A204.1 (cell line): ENCODE measurements at regions not wholly inside any gene's neighbourhood (a gene's known extent, or its start where the extent isn't known, plus 50 kb on each side); places are given as distances from the start of the nearest gene placed in this dataset.
"Not testable (repeated sequence)": the region's sequence is repeated elsewhere in the genome, so short reads cannot be mapped to it uniquely, and the experiment has no call there.

Experiments
- FAIRE-seq: peaks from 2 replicates; lab custom pipeline; 2012; peaks lifted over from hg19 to GRCh38; lab: Jason Lieb, UNC

- FAIRE-seq: not testable (repeated sequence)
Measured at GRCh38 chrX:94341730-94342129, 667.7 kb downstream of the FAM133A start.

GRCh38 chrX:94361241-94361640 is 687.2 kb downstream of the FAM133A start:
- FAIRE-seq: no peak

- no peak for FAIRE-seq
Measured at GRCh38 chrX:94365736-94366135, 691.7 kb downstream of the FAM133A start.

DNA sequence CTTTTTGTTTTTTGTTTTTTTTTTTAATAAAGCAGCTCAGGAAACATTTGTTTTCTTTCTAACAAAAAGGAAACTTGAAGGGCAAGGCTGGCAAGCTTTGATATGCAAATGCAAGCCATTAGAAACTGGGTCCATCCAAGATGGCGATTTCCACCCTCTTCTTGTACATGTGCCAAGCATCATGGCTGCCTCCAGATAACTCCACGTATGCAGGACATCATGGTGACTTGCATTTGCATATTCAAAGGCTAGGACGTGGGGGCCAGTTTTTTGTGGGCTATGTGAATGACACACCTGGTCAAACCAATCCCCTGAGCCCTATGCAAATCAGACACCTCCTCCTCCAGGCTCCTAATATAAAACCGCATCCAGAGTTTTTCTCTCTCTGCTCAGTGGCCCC is 692.6 kb downstream of the FAM133A start:
- FAIRE-seq: no peak

- no peak for FAIRE-seq
Measured at GRCh38 chrX:94389044-94389443, 715.0 kb downstream of the FAM133A start.

- no peak for FAIRE-seq
Measured at GRCh38 chrX:94400488-94400887, 726.5 kb downstream of the FAM133A start.

DNA sequence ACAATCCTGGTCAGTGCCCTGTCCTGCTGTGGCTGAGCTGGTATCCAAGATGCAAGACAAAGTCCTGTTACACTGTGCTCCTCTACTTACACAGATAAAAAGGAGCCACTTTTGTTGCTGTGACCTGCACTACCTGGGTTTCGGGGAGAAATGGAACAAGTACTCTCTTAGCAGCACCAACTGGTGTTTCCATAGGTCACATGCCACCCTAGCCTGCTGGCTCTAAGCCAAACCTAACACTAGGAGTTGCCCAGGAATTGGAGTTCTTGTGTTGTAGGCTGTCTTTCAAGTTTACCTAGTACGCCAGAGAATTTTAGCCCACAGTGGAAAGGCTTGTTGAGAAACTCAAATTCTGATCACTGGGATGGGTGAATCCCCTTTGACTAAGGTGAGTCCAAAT is 727.4 kb downstream of the FAM133A start:
- no peak for FAIRE-seq

GRCh38 chrX:94414746-94415145 is 740.7 kb downstream of the FAM133A start:
- no peak for FAIRE-seq

- FAIRE-seq: no peak
Measured at GRCh38 chrX:94418065-94418464, 744.1 kb downstream of the FAM133A start.

DNA sequence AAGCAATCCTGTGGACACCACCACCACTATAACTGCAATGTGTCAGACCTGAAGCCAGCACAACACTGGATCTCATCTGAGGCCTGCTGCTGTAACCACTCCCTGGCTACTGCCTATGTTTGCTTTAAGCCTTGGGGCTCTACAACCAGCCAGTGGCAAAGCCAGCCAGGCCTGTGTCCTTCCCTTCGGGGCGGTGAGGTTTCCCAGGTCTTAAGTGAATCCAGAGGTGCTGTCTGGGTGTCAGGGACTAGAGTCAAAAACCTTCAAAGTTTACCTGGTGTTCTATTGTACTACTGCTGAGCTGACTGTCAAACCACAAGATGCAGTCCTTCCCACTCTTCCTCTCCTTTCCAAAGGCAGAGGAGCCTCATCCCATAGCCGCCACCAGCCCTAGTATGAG is 750.5 kb downstream of the FAM133A start:
- no peak for FAIRE-seq

DNA sequence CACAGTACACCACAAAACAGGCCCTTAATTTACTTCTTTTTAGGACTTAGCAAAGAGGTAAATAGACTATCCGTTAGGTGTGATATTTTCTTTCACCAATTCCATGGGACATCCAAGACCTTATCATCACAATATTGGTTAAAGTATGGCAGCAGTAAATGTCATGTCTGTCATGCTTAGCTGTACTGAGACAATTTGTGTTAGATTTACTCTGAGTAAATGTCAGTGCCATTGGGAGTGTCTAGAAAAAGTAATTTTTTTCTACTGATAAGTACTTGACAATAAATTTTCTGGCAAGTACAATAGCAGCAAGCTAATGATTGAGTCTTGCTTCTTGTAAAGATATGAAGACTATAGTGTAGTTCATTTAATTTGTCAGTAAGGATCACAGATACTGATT is 756.1 kb downstream of the FAM133A start:
- FAIRE-seq: no peak

GRCh38 chrX:94435799-94436198 is 761.8 kb downstream of the FAM133A start:
- no peak for FAIRE-seq

DNA sequence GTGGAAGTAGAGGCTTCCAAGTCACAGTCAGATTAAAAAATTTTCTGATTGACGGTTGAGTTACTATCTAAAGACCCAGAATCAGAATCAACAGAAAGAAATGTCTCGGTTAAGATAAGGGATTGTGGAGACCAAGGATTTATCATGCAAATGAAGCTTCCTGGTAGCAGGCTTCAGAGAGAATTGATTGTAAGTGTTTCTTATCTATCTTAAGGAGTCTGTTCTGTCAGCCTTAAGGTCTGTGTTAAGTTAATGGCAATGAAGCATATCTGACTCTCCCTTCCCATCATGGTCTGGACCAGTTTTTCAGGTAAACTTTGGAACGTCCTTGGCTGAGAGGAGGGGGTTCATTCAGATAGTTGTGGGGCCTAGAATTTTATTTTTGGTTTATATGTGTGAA is 780.2 kb downstream of the FAM133A start:
- FAIRE-seq: no peak

DNA sequence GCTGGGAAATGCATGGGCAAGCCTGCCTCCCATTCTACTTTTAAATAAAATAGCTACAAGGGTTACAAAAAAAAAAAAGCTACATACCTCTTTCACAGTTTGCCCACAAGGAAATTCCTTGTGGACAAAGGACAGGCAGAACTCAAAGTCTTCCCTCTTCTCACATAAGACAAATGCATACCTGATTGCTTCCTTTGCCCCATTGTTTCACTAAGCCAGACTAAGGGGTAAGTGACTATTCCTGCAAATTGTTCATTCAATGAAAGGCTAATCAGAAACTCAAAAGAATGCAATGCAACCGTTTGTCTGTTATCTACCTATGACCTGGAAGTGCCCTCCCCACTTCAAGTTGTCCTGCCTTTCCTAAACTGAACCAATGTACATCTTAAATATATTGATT is 780.6 kb downstream of the FAM133A start:
- no peak for FAIRE-seq

GRCh38 chrX:94455782-94456181 is 781.8 kb downstream of the FAM133A start:
- no peak for FAIRE-seq

GRCh38 chrX:94492541-94492940 is 818.5 kb downstream of the FAM133A start:
- FAIRE-seq: no peak

- no peak for FAIRE-seq
Measured at GRCh38 chrX:94493405-94493804, 819.4 kb downstream of the FAM133A start.

DNA sequence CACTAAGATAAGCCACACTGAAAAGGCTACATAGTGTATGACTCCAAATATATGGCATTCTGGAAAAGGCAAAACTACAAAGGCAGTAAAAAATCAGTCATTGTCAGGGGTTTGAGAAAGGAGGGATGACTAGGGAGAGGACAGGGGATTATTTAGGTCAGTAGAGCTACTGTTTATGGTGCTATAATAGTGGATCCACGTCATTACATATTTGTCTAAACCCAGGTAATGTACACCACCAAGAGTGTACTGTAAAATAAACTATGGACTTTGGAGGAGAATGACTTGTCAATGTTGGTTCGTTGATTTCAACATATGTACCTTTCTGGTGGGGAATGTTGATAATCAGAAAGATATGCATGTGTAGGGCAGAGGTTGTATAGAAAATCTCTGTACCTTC is 837.6 kb downstream of the FAM133A start:
- FAIRE-seq: no peak

DNA sequence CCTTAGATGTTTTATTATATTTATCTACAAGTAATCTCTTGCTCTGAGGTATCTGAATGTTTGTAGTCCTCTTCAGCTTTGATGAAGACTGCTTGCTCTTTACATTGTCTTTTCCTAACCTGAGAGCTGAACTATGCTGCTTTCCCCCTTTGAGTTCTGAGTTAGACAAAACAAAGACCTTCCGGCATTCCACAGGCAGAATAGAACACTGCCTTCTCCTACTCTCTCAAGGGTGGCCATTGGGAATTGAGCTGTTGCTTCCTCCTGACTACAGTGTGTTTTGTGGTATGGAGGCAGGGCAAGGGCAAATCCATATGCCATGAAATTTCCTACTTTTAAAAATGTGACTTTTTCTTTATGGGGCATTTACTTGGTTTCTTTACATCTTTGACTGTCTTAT is 841.0 kb downstream of the FAM133A start:
- no peak for FAIRE-seq

GRCh38 chrX:94524867-94525266 is 850.9 kb downstream of the FAM133A start:
- no peak for FAIRE-seq

DNA sequence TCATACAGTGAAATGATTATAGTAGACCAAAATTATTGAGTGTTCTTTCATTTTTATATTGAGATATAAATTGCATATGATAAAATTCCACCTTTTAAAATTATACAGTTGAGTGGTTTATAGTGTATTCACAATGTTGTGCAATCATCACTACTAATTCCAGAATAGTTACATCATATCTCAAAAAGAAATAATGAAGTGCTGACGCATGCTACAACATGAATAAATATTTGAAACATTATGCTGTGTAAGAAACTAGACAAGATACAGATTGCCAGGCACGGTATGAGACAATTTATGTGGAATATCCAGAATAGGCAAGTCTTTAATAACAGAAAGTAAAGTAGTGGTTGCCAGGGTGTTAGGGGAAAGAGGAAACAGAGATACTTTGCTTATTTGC is 871.7 kb downstream of the FAM133A start:
- FAIRE-seq: no peak

- no peak for FAIRE-seq
Measured at GRCh38 chrX:94551831-94552230, 877.8 kb downstream of the FAM133A start.

- FAIRE-seq: no peak
Measured at GRCh38 chrX:94560930-94561329, 886.9 kb downstream of the FAM133A start.

- no peak for FAIRE-seq
Measured at GRCh38 chrX:94576367-94577004, 902.5 kb downstream of the FAM133A start.

- no peak for FAIRE-seq
Measured at GRCh38 chrX:94600077-94600476, 926.1 kb downstream of the FAM133A start.
